ENCODE measurements at regions not wholly inside any gene's neighbourhood (a gene's known extent, or its start where the extent isn't known, plus 50 kb on each side); places are given as distances from the start of the nearest gene placed in this dataset.

GRCh38 chr6:93819189-93819588 lies 399.8 kb upstream of the EPHA7 start:
- no peak for TF ChIP-seq CTCF (IDR thresholded peaks at IDR 0.05; ENCODE audit: insufficient read depth, low read depth, low read length)
- TF ChIP-seq EZH2 (IDR thresholded peaks at IDR 0.05; ENCODE audit: insufficient read depth, low read length): no peak

All from astrocyte (in vitro differentiated cells and primary cell).